Calu3 (cell line): ENCODE measurements at regions not wholly inside any gene's neighbourhood (a gene's known extent, or its start where the extent isn't known, plus 50 kb on each side); places are given as distances from the start of the nearest gene placed in this dataset.

Experiments used
- BruUV-seq: library from RNA; stranded (reverse); fragments of 400-500 nt; replicated peaks from 2 replicates; lab custom pipeline; 2021; lab: Mats Ljungman, UMichigan
- CTCF ChIA-PET: fragments of 300-600 bp; sonication (Branson Sonifier 250); formaldehyde crosslinking; loops from one replicate; lab custom pipeline; 2022; ENCODE audit warnings: antibody characterized with exemption; lab: Charles Lee
- DNase-seq: peaks from one replicate; pipeline ENCODE4 v3.0.0; 2022
- H3K27ac Mint-ChIP-seq: one replicate; pipeline ENCODE4 v1.8.0; 2022; ENCODE audit warnings: mixed read lengths; ENCODE audit not compliant: unreplicated experiment
- H3K27me3 Mint-ChIP-seq: one replicate; pipeline ENCODE4 v1.8.0; 2022; ENCODE audit warnings: mixed read lengths; ENCODE audit not compliant: unreplicated experiment
- H3K36me3 Mint-ChIP-seq: one replicate; pipeline ENCODE4 v1.8.0; 2022; ENCODE audit warnings: mild to moderate bottlenecking, moderate library complexity, mixed read lengths; ENCODE audit not compliant: insufficient read depth, unreplicated experiment
- H3K4me1 Mint-ChIP-seq: one replicate; pipeline ENCODE4 v1.8.0; 2022; ENCODE audit warnings: mild to moderate bottlenecking, low read depth, mixed read lengths; ENCODE audit not compliant: unreplicated experiment
- H3K4me3 Mint-ChIP-seq: one replicate; pipeline ENCODE4 v1.8.0; 2022; ENCODE audit warnings: mild to moderate bottlenecking, low read depth, moderate library complexity, mixed read lengths; ENCODE audit not compliant: unreplicated experiment
- H3K9me3 Mint-ChIP-seq: one replicate; pipeline ENCODE4 v1.8.0; 2022; ENCODE audit warnings: low read depth, mixed read lengths; ENCODE audit not compliant: unreplicated experiment
- intact Hi-C: fragments of 100-400 bp; cut with micrococcal nuclease; formaldehyde crosslinking; loops from one replicate; pipeline ENCODE4 v1.10.0; 2022; ENCODE audit not compliant: unreplicated experiment
- TF ChIP-seq, protein P1 (sequence below): fragments of 200-600 bp; IDR thresholded peaks from one replicate; pipeline ENCODE4 v1.8.0; 2022; ENCODE audit warnings: antibody characterized with exemption; ENCODE audit not compliant: unreplicated experiment

DNA sequence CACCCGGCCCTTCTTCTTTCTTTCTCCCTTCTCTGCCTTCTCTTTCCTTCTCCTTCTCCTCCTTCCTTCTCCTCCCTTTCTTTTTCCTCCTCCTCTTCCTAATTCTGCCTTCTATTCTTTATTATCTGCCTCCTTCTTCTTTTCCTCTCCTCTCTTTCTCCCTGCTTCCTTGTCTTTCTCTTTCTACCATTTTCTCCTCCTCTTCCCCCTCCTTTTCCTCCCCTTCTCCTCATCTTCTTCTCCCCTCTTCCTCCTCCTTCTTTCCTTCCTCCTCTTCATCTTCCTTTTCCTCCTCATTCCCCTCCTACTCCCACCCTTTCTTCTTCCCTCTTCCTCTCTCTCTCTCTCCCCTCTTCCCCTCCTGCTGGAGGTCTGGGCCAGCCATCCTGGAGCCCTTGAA is 294.9 kb upstream of the CRY1 start:
- Mint-ChIP-seq H3K4me3 (no peak overlapping the region), H3K36me3 (no peaks in the 10 kb centered on the region), H3K9me3 (no peaks in the 10 kb centered on the region), H3K4me1 (no peaks in the 10 kb centered on the region), H3K27me3 (peaks cover 53% of the 10 kb centered on the region), H3K27ac (no peak overlapping the region)
- CTCF ChIA-PET: no interaction called here
- DNase-seq: no peak
- no TSS peak for BruUV-seq
- intact Hi-C loops: no loop called here
- TF ChIP-seq, protein P1, sequence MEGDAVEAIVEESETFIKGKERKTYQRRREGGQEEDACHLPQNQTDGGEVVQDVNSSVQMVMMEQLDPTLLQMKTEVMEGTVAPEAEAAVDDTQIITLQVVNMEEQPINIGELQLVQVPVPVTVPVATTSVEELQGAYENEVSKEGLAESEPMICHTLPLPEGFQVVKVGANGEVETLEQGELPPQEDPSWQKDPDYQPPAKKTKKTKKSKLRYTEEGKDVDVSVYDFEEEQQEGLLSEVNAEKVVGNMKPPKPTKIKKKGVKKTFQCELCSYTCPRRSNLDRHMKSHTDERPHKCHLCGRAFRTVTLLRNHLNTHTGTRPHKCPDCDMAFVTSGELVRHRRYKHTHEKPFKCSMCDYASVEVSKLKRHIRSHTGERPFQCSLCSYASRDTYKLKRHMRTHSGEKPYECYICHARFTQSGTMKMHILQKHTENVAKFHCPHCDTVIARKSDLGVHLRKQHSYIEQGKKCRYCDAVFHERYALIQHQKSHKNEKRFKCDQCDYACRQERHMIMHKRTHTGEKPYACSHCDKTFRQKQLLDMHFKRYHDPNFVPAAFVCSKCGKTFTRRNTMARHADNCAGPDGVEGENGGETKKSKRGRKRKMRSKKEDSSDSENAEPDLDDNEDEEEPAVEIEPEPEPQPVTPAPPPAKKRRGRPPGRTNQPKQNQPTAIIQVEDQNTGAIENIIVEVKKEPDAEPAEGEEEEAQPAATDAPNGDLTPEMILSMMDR: no peak

DNA sequence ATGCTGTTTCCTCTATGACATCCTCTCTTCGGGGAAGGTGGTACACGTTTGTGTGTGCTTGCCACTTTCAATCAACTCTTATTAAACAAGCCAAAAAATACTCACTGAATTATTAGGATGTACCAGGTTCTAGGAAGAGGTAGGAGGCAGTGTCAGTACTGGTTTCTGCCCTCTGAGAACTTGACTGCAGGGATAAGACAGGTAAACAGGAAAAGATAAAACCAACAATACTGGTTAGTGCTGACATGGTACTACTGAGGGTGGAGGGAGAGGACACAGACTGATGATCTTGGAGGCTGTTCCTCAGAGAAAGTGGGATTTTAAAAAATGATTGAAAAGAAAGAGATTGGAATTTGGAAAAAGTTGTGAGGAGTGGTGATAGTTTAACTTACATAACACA is 295.2 kb upstream of the PWP1 start:
- H3K36me3 Mint-ChIP-seq: no peaks in the 10 kb centered on the region
- DNase-seq: no peak
- H3K27me3 Mint-ChIP-seq: peaks cover 60% of the 10 kb centered on the region
- H3K4me3 Mint-ChIP-seq: no peak overlapping the region
- CTCF ChIA-PET: interaction anchor here (0.6 kb wide), 1 partner anchor 69 kb away, joined by 3 read pairs; no protein-coding TSS in a partner anchor
- BruUV-seq: no TSS peak
- no peaks in the 10 kb centered on the region for H3K4me1 Mint-ChIP-seq
- TF ChIP-seq, protein P1: no peak
- no peaks in the 10 kb centered on the region for H3K9me3 Mint-ChIP-seq
- no peak overlapping the region for H3K27ac Mint-ChIP-seq
- intact Hi-C loops: no loop called here

DNA sequence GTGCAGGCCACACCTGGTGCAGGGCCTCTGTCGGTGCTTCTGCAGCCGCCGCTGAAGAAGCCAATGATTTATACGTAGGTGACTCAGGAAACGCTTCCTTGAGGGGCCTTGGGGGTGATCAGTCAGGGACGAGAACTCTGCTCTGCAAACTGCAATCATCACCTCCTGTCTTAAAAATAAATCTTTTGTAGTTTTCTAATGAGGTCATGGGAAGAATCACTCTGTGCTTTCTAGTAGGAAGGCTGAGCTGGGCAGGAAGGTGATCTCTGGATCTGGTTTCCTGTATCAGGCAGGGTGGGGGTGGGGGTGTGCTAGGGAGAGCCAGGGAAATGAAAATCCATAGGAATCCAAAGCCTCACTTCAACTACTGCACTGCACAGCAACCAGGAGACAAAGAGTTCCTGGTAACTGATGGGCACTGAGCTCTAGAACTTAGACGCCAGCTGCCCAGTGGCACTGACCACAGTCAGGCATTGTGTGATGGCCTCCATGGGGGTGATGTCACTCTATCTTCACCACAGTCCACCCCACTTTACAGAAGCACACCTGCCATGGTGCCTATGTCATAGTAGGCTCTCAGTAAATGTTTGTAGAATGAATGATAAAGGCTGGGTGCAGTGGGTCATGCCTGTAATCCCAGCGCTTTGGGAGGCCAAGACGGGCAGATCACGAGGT is 292.4 kb upstream of the PWP1 start:
- CTCF ChIA-PET: no interaction called here
- H3K36me3 Mint-ChIP-seq: no peaks in the 10 kb centered on the region
- intact Hi-C loops: no loop called here
- no peak overlapping the region for H3K4me3 Mint-ChIP-seq
- no peak for DNase-seq
- no peaks in the 10 kb centered on the region for H3K4me1 Mint-ChIP-seq
- BruUV-seq: no TSS peak
- TF ChIP-seq, protein P1: no peak
- H3K9me3 Mint-ChIP-seq: no peaks in the 10 kb centered on the region
- H3K27me3 Mint-ChIP-seq: peaks cover 61% of the 10 kb centered on the region
- H3K27ac Mint-ChIP-seq: no peak overlapping the region

DNA sequence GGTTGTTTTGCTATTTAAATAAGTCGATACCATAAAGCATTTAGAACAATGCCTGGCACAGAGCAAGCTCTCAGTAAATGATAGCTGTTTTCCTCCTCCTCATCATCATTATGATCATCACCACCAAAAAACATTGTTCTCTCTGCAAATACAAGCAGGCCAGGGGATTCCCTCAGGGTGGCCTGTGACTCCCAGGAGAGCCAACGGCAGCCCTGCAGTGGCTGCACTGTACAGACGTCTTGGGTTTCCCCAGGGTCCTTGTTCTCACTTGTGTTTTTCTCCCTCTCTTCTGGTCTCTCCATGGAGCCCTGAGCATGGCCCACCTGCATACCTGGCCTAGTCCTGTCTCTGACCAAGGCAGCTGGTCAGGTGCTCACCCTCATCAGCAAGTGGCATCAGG is 290.9 kb upstream of the PWP1 start:
- intact Hi-C loops: no loop called here
- DNase-seq: no peak
- Mint-ChIP-seq H3K36me3 (no peaks in the 10 kb centered on the region), H3K27me3 (peaks cover 49% of the 10 kb centered on the region), H3K4me3 (no peak overlapping the region), H3K4me1 (no peaks in the 10 kb centered on the region), H3K9me3 (no peaks in the 10 kb centered on the region), H3K27ac (no peak overlapping the region)
- no TSS peak for BruUV-seq
- CTCF ChIA-PET: no interaction called here
- TF ChIP-seq, protein P1: no peak
